Esophagus muscularis mucosa (tissue), 4 donors: ENCODE measurements at regions not wholly inside any gene's neighbourhood (a gene's known extent, or its start where the extent isn't known, plus 50 kb on each side); places are given as distances from the start of the nearest gene placed in this dataset.

ENCODE experiments used
- DNase-seq: peaks from one replicate; pipeline ENCODE4 v3.0.0-alpha.2; 2017; ENCODE audit errors: extremely low spot score
- H3K27ac ChIP-seq, 4 donors: fragments of 200-600 bp; sonication (generic); replicated peaks in 1 of 4; 1 replicate in 3 of 4; 2 replicates in 1 of 4; pipeline ENCODE4 v1.5.1; 2016 to 2019; ENCODE audit warnings: mild to moderate bottlenecking in 1 of 4
- H3K27me3 ChIP-seq, 4 donors: fragments of 200-600 bp; sonication (generic); one replicate each; pipeline versions ENCODE4 v1.5.1 to v1.6.0; 2016 to 2019
- H3K36me3 ChIP-seq, 4 donors: fragments of 200-600 bp; sonication (generic); one replicate each; pipeline ENCODE4 v1.5.1; 2016 to 2019
- H3K4me1 ChIP-seq, 4 donors: fragments of 200-600 bp; sonication (generic); one replicate each; pipeline ENCODE4 v1.5.1; 2016 to 2019
- H3K4me3 ChIP-seq, 4 donors: fragments of 200-600 bp; sonication (generic); 1 replicate in 2 of 4; 2 replicates in 2 of 4; pipeline ENCODE4 v1.5.1; 2016 to 2019; ENCODE audit warnings: mild to moderate bottlenecking in 4 of 4, moderate library complexity in 1 of 4
- H3K9me3 ChIP-seq, 4 donors: fragments of 200-600 bp; sonication (generic); 1 replicate in 3 of 4; 2 replicates in 1 of 4; pipeline ENCODE4 v1.5.1; 2016 to 2019
- EP300 ChIP-seq: sonication (generic); formaldehyde crosslinking; IDR thresholded peaks from one replicate; pipeline ENCODE4 v1.6.1; 2017; ENCODE audit warnings: antibody characterized with exemption
- POLR2A ChIP-seq: fragments of 450-650 bp; IDR thresholded peaks from one replicate; pipeline ENCODE4 v1.6.1; 2017; ENCODE audit warnings: antibody characterized with exemption, moderate library complexity, mild to moderate bottlenecking, low read depth
- POLR2AphosphoS5 ChIP-seq, 2 donors: sonication (generic); formaldehyde crosslinking; IDR thresholded peaks; one replicate each; pipeline ENCODE4 v1.6.1; 2017; ENCODE audit warnings: antibody characterized with exemption in 2 of 2
- WGBS: methylation state at CpG from one replicate; pipeline ENCODE4 v1.1.5; 2018; 5-methylcytosine and 5-hydroxymethylcytosine counted together
- intact Hi-C: fragments of 100-400 bp; cut with DNase I; formaldehyde crosslinking; loops from one replicate; pipeline ENCODE4 v1.15.1; 2023
- TF ChIP-seq, protein P1 (sequence below), 3 experiments: fragments of 200-600 bp in 2 of 3; fragments of 450-650 bp in 1 of 3; sonication (generic) in 2 of 3; IDR thresholded peaks; one replicate each; pipeline ENCODE4 v1.5.1; 2017 to 2019; ENCODE audit warnings: antibody characterized with exemption in 3 of 3, mild to moderate bottlenecking in 2 of 3, moderate library complexity in 1 of 3

DNA sequence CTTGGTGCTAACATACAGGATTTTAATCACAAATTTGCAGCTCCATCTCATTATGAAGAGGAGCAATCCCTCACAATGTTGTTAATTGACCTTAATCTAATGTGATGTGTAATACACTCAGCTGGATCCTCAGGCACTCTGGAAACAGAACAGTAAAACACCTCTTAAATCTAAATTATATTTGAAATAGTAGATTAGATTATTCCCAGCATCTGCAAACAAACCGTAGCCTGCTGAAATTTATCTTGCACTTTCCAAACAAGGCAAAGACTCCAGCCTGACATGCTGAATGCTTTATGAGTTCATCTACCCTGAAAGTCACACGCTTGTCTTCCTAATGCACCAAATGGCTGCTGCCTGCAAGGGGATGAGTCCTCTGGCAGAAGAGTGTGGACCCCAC, 402.3 kb upstream of the GYPC start:
- no peaks in the 10 kb centered on the region for H3K4me1 ChIP-seq
- intact Hi-C loops, result no loop called here
- no peaks in the 10 kb centered on the region for H3K9me3 ChIP-seq
- H3K4me3 ChIP-seq, result no peak overlapping the region
- TF ChIP-seq, protein P1, sequence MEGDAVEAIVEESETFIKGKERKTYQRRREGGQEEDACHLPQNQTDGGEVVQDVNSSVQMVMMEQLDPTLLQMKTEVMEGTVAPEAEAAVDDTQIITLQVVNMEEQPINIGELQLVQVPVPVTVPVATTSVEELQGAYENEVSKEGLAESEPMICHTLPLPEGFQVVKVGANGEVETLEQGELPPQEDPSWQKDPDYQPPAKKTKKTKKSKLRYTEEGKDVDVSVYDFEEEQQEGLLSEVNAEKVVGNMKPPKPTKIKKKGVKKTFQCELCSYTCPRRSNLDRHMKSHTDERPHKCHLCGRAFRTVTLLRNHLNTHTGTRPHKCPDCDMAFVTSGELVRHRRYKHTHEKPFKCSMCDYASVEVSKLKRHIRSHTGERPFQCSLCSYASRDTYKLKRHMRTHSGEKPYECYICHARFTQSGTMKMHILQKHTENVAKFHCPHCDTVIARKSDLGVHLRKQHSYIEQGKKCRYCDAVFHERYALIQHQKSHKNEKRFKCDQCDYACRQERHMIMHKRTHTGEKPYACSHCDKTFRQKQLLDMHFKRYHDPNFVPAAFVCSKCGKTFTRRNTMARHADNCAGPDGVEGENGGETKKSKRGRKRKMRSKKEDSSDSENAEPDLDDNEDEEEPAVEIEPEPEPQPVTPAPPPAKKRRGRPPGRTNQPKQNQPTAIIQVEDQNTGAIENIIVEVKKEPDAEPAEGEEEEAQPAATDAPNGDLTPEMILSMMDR (IDR thresholded peaks at IDR 0.05), result no peak
- TF ChIP-seq POLR2AphosphoS5 (IDR thresholded peaks at IDR 0.05) (no peak), POLR2A (no peak), EP300 (no peak)
- no peaks in the 10 kb centered on the region for H3K27me3 ChIP-seq
- no peak overlapping the region for H3K27ac ChIP-seq
- H3K36me3 ChIP-seq, result no peaks in the 10 kb centered on the region
- DNase-seq, result no peak
- WGBS, result 58% methylated on average over 2 of the region's 2 CpGs

DNA sequence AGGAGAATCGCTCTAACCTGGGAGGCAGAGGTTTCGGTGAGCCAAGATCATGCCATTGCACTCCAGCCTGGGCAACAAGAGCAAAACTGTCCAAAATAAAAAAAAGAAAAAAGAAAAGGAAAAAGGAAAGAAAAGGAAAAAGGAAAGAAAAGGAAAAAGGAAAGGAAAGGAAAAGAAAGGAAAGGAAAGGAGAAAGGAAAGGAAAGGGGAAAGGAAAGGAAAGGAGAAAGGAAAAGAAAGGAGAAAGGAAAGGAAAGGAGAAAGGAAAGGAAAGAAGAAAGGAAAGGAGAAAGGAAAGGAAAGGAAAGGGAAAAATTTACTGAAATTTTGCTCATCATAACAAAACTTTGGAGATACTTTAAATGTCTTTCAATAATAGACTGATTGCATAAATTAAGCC, 391.3 kb upstream of the GYPC start:
- no peak for TF ChIP-seq EP300
- TF ChIP-seq, protein P1 (IDR thresholded peaks at IDR 0.05), result no peak
- no peak overlapping the region for H3K4me3 ChIP-seq
- intact Hi-C loops, result no loop called here
- H3K27ac ChIP-seq, result no peak overlapping the region
- no peaks in the 10 kb centered on the region for H3K27me3 ChIP-seq
- H3K9me3 ChIP-seq, result no peaks in the 10 kb centered on the region
- H3K4me1 ChIP-seq, result no peaks in the 10 kb centered on the region
- DNase-seq, result no peak
- H3K36me3 ChIP-seq, result no peaks in the 10 kb centered on the region
- WGBS, result 90% methylated on average over 2 of the region's 2 CpGs

DNA sequence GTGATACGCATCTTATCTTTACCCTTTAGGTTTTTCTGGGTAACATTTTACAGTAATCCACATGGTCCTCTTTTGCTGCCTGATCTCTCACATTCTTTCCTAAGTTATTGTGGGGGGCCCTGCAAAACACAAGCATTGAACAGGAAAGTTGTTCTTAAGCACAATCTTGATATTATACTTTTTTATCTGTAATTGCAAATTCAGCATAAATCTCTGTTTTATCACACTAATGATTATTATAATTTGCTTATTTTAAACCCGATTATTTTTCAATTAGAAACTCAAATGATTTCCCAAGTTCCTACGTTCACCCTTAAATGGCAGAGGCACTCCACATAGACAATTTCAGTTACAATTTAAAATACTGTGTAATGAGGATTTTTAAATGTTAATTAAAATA, 386.0 kb upstream of the GYPC start:
- intact Hi-C loops, result no loop called here
- Histone ChIP-seq H3K27me3 (no peaks in the 10 kb centered on the region), H3K36me3 (no peaks in the 10 kb centered on the region), H3K4me3 (no peak overlapping the region), H3K27ac (no peak overlapping the region), H3K4me1 (no peaks in the 10 kb centered on the region), H3K9me3 (no peaks in the 10 kb centered on the region)
- 91% methylated on average over 3 of the region's 3 CpGs for WGBS
- TF ChIP-seq POLR2A (no peak), EP300 (no peak), POLR2AphosphoS5 (IDR thresholded peaks at IDR 0.05) (no peak)
- TF ChIP-seq, protein P1 (IDR thresholded peaks at IDR 0.05), result no peak
- DNase-seq, result no peak

DNA sequence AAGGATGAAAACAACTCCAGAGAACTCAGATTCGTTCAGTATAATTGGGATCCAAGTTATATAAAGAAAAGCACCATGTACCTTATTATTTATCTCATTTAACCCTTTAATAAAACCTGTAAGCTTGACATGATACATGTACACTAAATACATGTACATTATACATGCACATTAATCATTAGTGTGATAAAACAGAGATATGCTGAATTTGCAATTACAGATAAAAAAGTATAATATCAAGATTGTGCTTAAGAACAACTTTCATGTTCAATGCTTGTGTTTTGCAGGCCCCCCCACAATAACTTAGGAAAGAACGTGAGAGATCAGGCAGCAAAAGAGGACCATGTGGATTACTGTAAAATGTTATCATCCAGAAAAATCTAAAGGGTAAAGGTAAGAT, 385.4 kb upstream of the GYPC start:
- intact Hi-C loops, result no loop called here
- no peaks in the 10 kb centered on the region for H3K9me3 ChIP-seq
- no peak overlapping the region for H3K27ac ChIP-seq
- no peak overlapping the region for H3K4me3 ChIP-seq
- 57% methylated on average over 2 of the region's 2 CpGs for WGBS
- TF ChIP-seq POLR2A, result no peak
- no peak for TF ChIP-seq POLR2AphosphoS5 (IDR thresholded peaks at IDR 0.05)
- TF ChIP-seq, protein P1 (IDR thresholded peaks at IDR 0.05), result no peak
- no peak for TF ChIP-seq EP300
- H3K27me3 ChIP-seq, result no peaks in the 10 kb centered on the region
- DNase-seq, result no peak
- no peaks in the 10 kb centered on the region for H3K36me3 ChIP-seq
- no peaks in the 10 kb centered on the region for H3K4me1 ChIP-seq

DNA sequence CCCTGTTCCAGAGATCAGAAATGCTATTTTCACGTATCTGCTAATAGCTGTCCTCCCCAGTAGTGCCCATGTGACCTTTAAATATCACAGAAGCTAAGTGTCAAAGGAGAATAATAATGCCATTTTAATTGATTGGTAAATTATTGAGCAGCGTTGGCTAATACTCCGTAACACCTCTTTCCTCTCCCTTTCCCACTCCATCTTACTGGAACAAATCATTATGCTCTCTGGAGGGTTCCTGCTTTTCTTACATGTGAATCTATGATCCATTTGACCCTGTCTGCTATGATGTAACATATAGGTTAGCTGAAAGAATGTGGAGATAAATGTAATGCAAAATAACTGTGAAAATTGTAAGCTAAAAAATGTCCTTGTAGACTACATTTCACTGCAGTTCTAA, 383.6 kb upstream of the GYPC start:
- H3K36me3 ChIP-seq, result no peaks in the 10 kb centered on the region
- H3K27me3 ChIP-seq, result no peaks in the 10 kb centered on the region
- intact Hi-C loops, result no loop called here
- no peaks in the 10 kb centered on the region for H3K4me1 ChIP-seq
- TF ChIP-seq, protein P1 (IDR thresholded peaks at IDR 0.05), result no peak
- no peak for TF ChIP-seq POLR2AphosphoS5 (IDR thresholded peaks at IDR 0.05)
- no peak for TF ChIP-seq EP300
- no peak for TF ChIP-seq POLR2A
- whole genome bisulfite sequencing, result 74% methylated on average over 3 of the region's 3 CpGs
- no peaks in the 10 kb centered on the region for H3K9me3 ChIP-seq
- no peak overlapping the region for H3K4me3 ChIP-seq
- H3K27ac ChIP-seq, result no peak overlapping the region
- DNase-seq, result no peak
